Keratinocyte (primary cell): ENCODE measurements at regions not wholly inside any gene's neighbourhood (a gene's known extent, or its start where the extent isn't known, plus 50 kb on each side); places are given as distances from the start of the nearest gene placed in this dataset.

Experiments used
- EZH2 ChIP-seq: IDR thresholded peaks from one replicate; pipeline ENCODE4 v1.6.1; 2012; ENCODE audit warnings: inconsistent platforms, mild to moderate bottlenecking, low read length, moderate library complexity
- TF ChIP-seq, protein P1 (sequence below), 3 experiments: IDR thresholded peaks in 1 of 3; conservative IDR thresholded peaks in 1 of 3; optimal IDR thresholded peaks in 1 of 3; 2 replicates in 2 of 3; 3 replicates in 1 of 3; pipeline versions ENCODE3 to v1.5.1; 2011; ENCODE audit warnings: low read length in 3 of 3, mild to moderate bottlenecking in 3 of 3, moderate library complexity in 2 of 3, control low read depth in 1 of 3, inconsistent platforms in 1 of 3; ENCODE audit not compliant: insufficient read depth in 2 of 3; ENCODE audit errors: extremely low read depth in 1 of 3

DNA sequence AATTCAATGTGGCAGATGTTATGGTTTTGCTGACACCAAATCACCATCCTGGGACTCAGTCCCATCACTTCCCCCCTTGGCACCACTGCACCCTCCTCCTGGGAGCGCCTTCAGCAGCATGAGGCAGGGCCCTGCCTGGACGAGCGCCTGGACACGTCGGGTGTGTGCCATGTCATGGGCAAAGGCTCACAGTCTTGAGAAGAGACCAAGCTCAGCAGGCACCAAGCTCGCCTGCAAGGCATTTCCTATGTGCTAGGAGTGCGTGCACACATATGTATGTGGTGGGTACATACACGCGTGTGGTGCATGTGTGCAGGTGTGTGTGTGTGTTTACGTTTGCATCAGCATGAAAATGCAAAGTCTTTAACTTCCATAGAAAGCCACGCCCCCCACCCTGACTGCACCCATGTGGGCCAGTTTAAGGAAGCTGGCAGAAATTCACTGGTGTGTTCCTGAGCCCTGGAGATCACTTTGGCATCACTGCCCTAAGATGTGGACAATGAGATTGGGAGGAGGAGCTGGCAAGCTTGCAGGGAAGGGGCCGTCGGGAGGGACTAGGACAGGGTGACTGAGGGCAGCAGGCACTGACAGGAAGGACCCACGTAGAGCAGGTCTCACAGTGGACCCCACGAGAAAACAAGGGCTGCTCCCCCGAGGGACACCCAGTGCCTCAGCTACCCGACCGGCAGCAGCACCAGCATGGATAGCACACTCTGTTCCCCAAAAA, 169.9 kb upstream of the PPP2R2D start:
- TF ChIP-seq, protein P1, sequence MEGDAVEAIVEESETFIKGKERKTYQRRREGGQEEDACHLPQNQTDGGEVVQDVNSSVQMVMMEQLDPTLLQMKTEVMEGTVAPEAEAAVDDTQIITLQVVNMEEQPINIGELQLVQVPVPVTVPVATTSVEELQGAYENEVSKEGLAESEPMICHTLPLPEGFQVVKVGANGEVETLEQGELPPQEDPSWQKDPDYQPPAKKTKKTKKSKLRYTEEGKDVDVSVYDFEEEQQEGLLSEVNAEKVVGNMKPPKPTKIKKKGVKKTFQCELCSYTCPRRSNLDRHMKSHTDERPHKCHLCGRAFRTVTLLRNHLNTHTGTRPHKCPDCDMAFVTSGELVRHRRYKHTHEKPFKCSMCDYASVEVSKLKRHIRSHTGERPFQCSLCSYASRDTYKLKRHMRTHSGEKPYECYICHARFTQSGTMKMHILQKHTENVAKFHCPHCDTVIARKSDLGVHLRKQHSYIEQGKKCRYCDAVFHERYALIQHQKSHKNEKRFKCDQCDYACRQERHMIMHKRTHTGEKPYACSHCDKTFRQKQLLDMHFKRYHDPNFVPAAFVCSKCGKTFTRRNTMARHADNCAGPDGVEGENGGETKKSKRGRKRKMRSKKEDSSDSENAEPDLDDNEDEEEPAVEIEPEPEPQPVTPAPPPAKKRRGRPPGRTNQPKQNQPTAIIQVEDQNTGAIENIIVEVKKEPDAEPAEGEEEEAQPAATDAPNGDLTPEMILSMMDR (optimal IDR thresholded peaks at IDR 0.05 in 1 of 3, IDR thresholded peaks at IDR 0.05 in 1 of 3, conservative IDR thresholded peaks at IDR 0.05 in 1 of 3; ENCODE audit: extremely low read depth in 1 of 3, insufficient read depth in 2 of 3, low read length in 3 of 3), result no peak
- no peak for TF ChIP-seq EZH2
